A549 (cell line): ENCODE measurements at regions not wholly inside any gene's neighbourhood (a gene's known extent, or its start where the extent isn't known, plus 50 kb on each side); places are given as distances from the start of the nearest gene placed in this dataset.

Experiments
- ATAC-seq, 2 experiments: fragments of 200-7000 bp in 1 of 2; fragments of >200 bp in 1 of 2; cut with Nextera tagmentation in 1 of 2; cut with Tn5 transposase in 1 of 2; 3 replicates each; pipeline versions ENCODE4 v1.8.0 to v1.9.1; 2018 to 2020; ENCODE audit warnings: mild to moderate bottlenecking in 1 of 2, moderate library complexity in 1 of 2
- CTCF ChIA-PET: fragments of 300-600 bp; sonication (Branson Sonifier 250); formaldehyde crosslinking; extraction: SDS; loops from one replicate; lab custom pipeline; 2021; ENCODE audit warnings: antibody characterized with exemption, inconsistent platforms; lab: Yijun Ruan, JAX
- POLR2A ChIA-PET: fragments of 350-600 bp; formaldehyde crosslinking; extraction: SDS; loops from one replicate; lab custom pipeline; 2021; ENCODE audit warnings: antibody characterized with exemption, inconsistent platforms; lab: Yijun Ruan, JAX
- DNase-seq, 2 experiments: peaks; one replicate each; pipeline versions ENCODE4 v3.0.0 to v3.0.0-alpha.2; 2011 to 2016; ENCODE audit warnings: low read depth in 1 of 2, low spot score in 1 of 2
- FAIRE-seq: peaks from 2 replicates; lab custom pipeline; 2011; peaks lifted over from hg19 to GRCh38; lab: Jason Lieb, UNC
- H3K27ac ChIP-seq, 2 experiments: fragments of >200 bp; sonication (Bioruptor Twin); formaldehyde crosslinking; 3 replicates each; pipeline ENCODE4 v1.5.1; 2016 to 2017
- H3K4me1 ChIP-seq: fragments of >200 bp; sonication (Bioruptor Twin); formaldehyde crosslinking; 3 replicates; pipeline ENCODE4 v1.6.1; 2016
- H3K4me2 ChIP-seq: fragments of >200 bp; sonication (Bioruptor Twin); formaldehyde crosslinking; 3 replicates; pipeline ENCODE4 v1.6.1; 2016
- H3K4me3 ChIP-seq: fragments of >200 bp; sonication (Bioruptor Twin); formaldehyde crosslinking; 3 replicates; pipeline ENCODE4 v1.5.1; 2016
- H3K9me3 ChIP-seq: fragments of >200 bp; sonication (Bioruptor Twin); formaldehyde crosslinking; 3 replicates; pipeline ENCODE4 v1.6.1; 2016
- CBX2 ChIP-seq: fragments of 200-600 bp; sonication (generic); IDR thresholded peaks from 2 replicates; pipeline ENCODE4 v1.6.1; 2016; ENCODE audit warnings: low read depth, mild to moderate bottlenecking, borderline replicate concordance
- CBX8 ChIP-seq: fragments of 200-600 bp; sonication (generic); IDR thresholded peaks from 2 replicates; pipeline ENCODE4 v1.6.1; 2016
- CEBPB ChIP-seq, 2 experiments: fragments of >200 bp in 1 of 2; sonication (Bioruptor Twin) in 1 of 2; formaldehyde crosslinking in 1 of 2; IDR thresholded peaks; 2 replicates each; pipeline ENCODE4 v1.6.1; 2012 to 2016
- CHD4 ChIP-seq: fragments of 200-600 bp; sonication (generic); IDR thresholded peaks from 2 replicates; pipeline ENCODE4 v1.6.1; 2016; ENCODE audit warnings: antibody characterized with exemption, mild to moderate bottlenecking, borderline replicate concordance
- FOSL2 ChIP-seq, 2 experiments: fragments of 450-650 bp in 1 of 2; fragments of >200 bp in 1 of 2; sonication (Bioruptor Twin) in 1 of 2; formaldehyde crosslinking; IDR thresholded peaks; 2 replicates each; pipeline versions ENCODE4 v1.5.0 to v1.6.1; 2016 to 2020; ENCODE audit warnings: mild to moderate bottlenecking in 1 of 2, moderate library complexity in 1 of 2
- HOXB5 ChIP-seq: fragments of 250-450 bp; sonication (Bioruptor Pico); IDR thresholded peaks from 2 replicates; pipeline ENCODE4 v1.5.0; 2020; ENCODE audit warnings: mild to moderate bottlenecking, moderate library complexity
- JUN ChIP-seq, 2 experiments: fragments of >200 bp; sonication (Bioruptor Twin); formaldehyde crosslinking; IDR thresholded peaks; 2 replicates in 1 of 2; 3 replicates in 1 of 2; pipeline ENCODE4 v1.6.1; 2016 to 2017
- JUNB ChIP-seq: fragments of >200 bp; sonication (Bioruptor Twin); formaldehyde crosslinking; IDR thresholded peaks from 2 replicates; pipeline ENCODE4 v1.6.1; 2016
- KDM5A ChIP-seq: fragments of 200-600 bp; sonication (generic); IDR thresholded peaks from 2 replicates; pipeline ENCODE4 v1.6.1; 2016; ENCODE audit warnings: antibody characterized with exemption, mild to moderate bottlenecking
- MAZ ChIP-seq: fragments of 150-350 bp; IDR thresholded peaks from 2 replicates; pipeline ENCODE4 v1.6.1; 2014; ENCODE audit warnings: antibody characterized with exemption, low read depth, low read length, borderline replicate concordance
- NFE2L2 ChIP-seq: fragments of 150-350 bp; conservative IDR thresholded peaks from 2 replicates; pipeline ENCODE4 v1.6.1; 2014; ENCODE audit warnings: low read length
- NPAS2 ChIP-seq: fragments of 250-450 bp; sonication (Bioruptor Pico); IDR thresholded peaks from 2 replicates; pipeline ENCODE4 v1.8.0; 2022; ENCODE audit warnings: mild to moderate bottlenecking, moderate library complexity, borderline replicate concordance
- NR3C1 ChIP-seq: fragments of >200 bp; sonication (Bioruptor Twin); formaldehyde crosslinking; IDR thresholded peaks from 3 replicates; pipeline ENCODE4 v1.6.1; 2017
- POLR2AphosphoS2 ChIP-seq: conservative IDR thresholded peaks from 2 replicates; pipeline ENCODE4 v1.6.1; 2012; ENCODE audit warnings: low read length, improper control_type of control experiment, inconsistent platforms
- RAD21 ChIP-seq, 2 experiments: fragments of >200 bp in 1 of 2; sonication (Bioruptor Twin) in 1 of 2; formaldehyde crosslinking in 1 of 2; IDR thresholded peaks in 1 of 2; conservative IDR thresholded peaks in 1 of 2; 2 replicates in 1 of 2; 3 replicates in 1 of 2; pipeline ENCODE4 v1.6.1; 2012 to 2018; ENCODE audit warnings: inconsistent platforms in 1 of 2
- TFCP2L1 ChIP-seq: fragments of 250-450 bp; sonication (Bioruptor Pico); IDR thresholded peaks from 2 replicates; pipeline ENCODE4 v1.5.0; 2021; ENCODE audit warnings: mild to moderate bottlenecking
- ZC3H11A ChIP-seq: fragments of 450-650 bp; IDR thresholded peaks from 2 replicates; pipeline ENCODE4 v1.6.1; 2014; ENCODE audit warnings: antibody characterized with exemption, mild to moderate bottlenecking
- WGBS: methylation state at CpG from one replicate; pipeline ENCODE4 v1.1.6; 2017; ENCODE audit errors: missing lambda C conversion rate; 5-methylcytosine and 5-hydroxymethylcytosine counted together
- TF ChIP-seq, protein P1 (sequence below): fragments of >200 bp; sonication (Bioruptor Twin); formaldehyde crosslinking; IDR thresholded peaks from 3 replicates; pipeline ENCODE4 v1.6.1; 2016
- TF ChIP-seq, protein P2 (sequence below): IDR thresholded peaks from 2 replicates; pipeline ENCODE4 v1.6.1; 2012; ENCODE audit warnings: low read depth, borderline replicate concordance
- TF ChIP-seq, protein P3 (sequence below): fragments of 450-650 bp; IDR thresholded peaks from 2 replicates; pipeline ENCODE4 v1.6.1; 2014; ENCODE audit warnings: antibody characterized with exemption
- TF ChIP-seq, protein P4 (sequence below): fragments of 200-600 bp; sonication (generic); IDR thresholded peaks from 2 replicates; pipeline ENCODE4 v1.6.1; 2016; ENCODE audit warnings: antibody characterized with exemption, mild to moderate bottlenecking, moderate library complexity

DNA sequence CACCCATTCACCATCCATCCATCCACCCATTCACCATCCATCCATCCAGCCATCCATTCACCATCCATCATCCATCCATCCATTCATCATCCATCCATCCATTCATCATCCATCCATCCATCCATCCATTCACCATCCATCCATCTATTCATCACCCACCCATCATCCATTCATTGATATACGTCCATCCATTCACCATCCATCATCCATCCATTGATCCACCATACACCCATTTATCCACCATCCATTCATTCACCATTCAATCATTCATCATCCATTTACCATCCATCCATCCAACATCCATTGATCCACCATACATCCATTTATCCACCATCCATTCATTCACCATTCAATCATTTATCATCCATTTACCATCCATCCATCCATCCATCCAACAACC, 111.7 kb downstream of the ABCC12 start:
- 44% methylated on average over 1 of the region's 1 CpG for WGBS
- no peak overlapping the region for H3K27ac ChIP-seq

DNA sequence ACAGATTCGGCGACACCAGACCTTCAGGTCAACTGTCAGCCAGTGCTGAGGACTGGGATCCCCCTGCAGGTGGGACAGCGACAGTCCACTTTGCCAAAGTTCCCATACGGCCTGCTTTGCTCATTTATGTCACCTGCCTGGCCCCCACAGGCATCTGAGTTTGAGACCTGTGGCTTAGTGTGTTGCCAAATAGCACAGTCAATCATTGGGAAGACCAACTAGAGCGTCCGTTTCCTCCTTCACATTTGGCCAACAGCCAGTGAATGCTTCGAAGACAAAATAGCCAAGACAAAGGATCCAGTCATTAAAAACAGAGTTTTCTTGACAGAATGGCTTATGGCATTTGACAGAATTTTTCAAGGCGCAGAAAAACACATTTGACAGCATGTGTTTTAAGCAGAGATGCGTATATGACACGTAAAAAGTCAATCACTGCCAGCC, 113.8 kb downstream of the ABCC12 start:
- peak in 1 of 2 experiments; percentile 24 for DNase-seq
- CTCF ChIA-PET = interaction anchor here (1.1 to 3.8 kb wide), 2 partner anchors 12 to 1004 kb away, joined by 3 to 27 read pairs; no protein-coding TSS in a partner anchor
- Histone ChIP-seq H3K9me3 (no peaks in the 10 kb centered on the region), H3K4me1 (no peaks in the 10 kb centered on the region), H3K4me3 (no peak overlapping the region), H3K27ac (no peak overlapping the region), H3K4me2 (no peak overlapping the region)
- TF ChIP-seq RAD21 (conservative IDR thresholded peaks at IDR 0.05 in 1 of 2, IDR thresholded peaks at IDR 0.05 in 1 of 2) (peak in 1 of 2 experiments; percentile 20; a peak in 1 of 5 replicates), KDM5A (no peak)
- ATAC-seq = 0 out of 6 replicates have a peak, but pooled peaks of 1 of the 2 experiments have one; percentile 44
- POLR2A ChIA-PET = no interaction called here
- WGBS = 61% methylated on average over 10 of the region's 10 CpGs
- no peak for FAIRE-seq

More for the DNA sequence above, 111.7 kb downstream of the ABCC12 start:
- no peak for DNase-seq
- no peak overlapping the region for H3K4me2 ChIP-seq
- ChIA-PET CTCF (no interaction called here), POLR2A (no interaction called here)
- FAIRE-seq = no peak
- H3K4me1 ChIP-seq = no peaks in the 10 kb centered on the region
- TF ChIP-seq MAZ (no peak), FOSL2 (IDR thresholded peaks at IDR 0.05) (no peak), FOSL2 (CRISPR knock-in tag; IDR thresholded peaks at IDR 0.05) (no peak), JUNB (no peak), POLR2AphosphoS2 (no peak), TFCP2L1 (no peak), RAD21 (conservative IDR thresholded peaks at IDR 0.05 in 1 of 2, IDR thresholded peaks at IDR 0.05 in 1 of 2) (no peak), ZC3H11A (no peak), NPAS2 (CRISPR knock-in tag) (no peak), CHD4 (no peak), NR3C1 (no peak)
- TF ChIP-seq, protein P1, sequence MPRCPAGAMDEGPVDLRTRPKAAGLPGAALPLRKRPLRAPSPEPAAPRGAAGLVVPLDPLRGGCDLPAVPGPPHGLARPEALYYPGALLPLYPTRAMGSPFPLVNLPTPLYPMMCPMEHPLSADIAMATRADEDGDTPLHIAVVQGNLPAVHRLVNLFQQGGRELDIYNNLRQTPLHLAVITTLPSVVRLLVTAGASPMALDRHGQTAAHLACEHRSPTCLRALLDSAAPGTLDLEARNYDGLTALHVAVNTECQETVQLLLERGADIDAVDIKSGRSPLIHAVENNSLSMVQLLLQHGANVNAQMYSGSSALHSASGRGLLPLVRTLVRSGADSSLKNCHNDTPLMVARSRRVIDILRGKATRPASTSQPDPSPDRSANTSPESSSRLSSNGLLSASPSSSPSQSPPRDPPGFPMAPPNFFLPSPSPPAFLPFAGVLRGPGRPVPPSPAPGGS = no peak
- TF ChIP-seq, protein P2, sequence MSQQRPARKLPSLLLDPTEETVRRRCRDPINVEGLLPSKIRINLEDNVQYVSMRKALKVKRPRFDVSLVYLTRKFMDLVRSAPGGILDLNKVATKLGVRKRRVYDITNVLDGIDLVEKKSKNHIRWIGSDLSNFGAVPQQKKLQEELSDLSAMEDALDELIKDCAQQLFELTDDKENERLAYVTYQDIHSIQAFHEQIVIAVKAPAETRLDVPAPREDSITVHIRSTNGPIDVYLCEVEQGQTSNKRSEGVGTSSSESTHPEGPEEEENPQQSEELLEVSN = no peak
- ATAC-seq = no peak
- no peaks in the 10 kb centered on the region for H3K9me3 ChIP-seq
- H3K4me3 ChIP-seq = no peak overlapping the region

DNA sequence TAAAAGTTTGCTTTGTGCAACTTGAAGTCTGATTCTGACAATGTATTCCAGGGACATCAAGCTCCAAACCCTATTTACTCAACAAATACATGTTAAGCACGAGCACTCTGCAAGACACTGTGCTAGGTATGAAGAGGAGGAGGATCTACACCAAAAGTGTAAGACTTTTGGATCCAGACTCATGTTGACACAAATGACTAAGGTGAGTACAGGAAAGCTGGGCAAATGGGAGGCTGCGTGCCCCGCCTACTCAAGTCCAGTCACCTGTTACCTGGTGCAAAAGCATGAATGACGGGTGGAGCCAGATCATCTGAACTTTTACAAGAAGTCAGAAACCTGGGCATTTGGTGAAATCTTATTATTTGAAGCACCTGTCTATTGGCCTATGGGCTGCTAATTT, 120.7 kb downstream of the ABCC12 start:
- CTCF ChIA-PET = interaction anchor here (1.0 kb wide), 1 partner anchor 20 kb away, joined by 6 read pairs; no protein-coding TSS in a partner anchor
- Histone ChIP-seq H3K27ac (no peak overlapping the region), H3K4me1 (no peaks in the 10 kb centered on the region), H3K4me2 (no peak overlapping the region), H3K9me3 (no peaks in the 10 kb centered on the region), H3K4me3 (no peak overlapping the region)
- TF ChIP-seq, protein P3, sequence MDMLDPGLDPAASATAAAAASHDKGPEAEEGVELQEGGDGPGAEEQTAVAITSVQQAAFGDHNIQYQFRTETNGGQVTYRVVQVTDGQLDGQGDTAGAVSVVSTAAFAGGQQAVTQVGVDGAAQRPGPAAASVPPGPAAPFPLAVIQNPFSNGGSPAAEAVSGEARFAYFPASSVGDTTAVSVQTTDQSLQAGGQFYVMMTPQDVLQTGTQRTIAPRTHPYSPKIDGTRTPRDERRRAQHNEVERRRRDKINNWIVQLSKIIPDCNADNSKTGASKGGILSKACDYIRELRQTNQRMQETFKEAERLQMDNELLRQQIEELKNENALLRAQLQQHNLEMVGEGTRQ = no peak
- TF ChIP-seq JUNB (no peak), HOXB5 (no peak), CEBPB (IDR thresholded peaks at IDR 0.05) (no peak), NR3C1 (no peak), CBX2 (no peak), MAZ (no peak), NFE2L2 (no peak), JUN (IDR thresholded peaks at IDR 0.05) (no peak), CBX8 (no peak), CHD4 (no peak)
- TF ChIP-seq, protein P4, sequence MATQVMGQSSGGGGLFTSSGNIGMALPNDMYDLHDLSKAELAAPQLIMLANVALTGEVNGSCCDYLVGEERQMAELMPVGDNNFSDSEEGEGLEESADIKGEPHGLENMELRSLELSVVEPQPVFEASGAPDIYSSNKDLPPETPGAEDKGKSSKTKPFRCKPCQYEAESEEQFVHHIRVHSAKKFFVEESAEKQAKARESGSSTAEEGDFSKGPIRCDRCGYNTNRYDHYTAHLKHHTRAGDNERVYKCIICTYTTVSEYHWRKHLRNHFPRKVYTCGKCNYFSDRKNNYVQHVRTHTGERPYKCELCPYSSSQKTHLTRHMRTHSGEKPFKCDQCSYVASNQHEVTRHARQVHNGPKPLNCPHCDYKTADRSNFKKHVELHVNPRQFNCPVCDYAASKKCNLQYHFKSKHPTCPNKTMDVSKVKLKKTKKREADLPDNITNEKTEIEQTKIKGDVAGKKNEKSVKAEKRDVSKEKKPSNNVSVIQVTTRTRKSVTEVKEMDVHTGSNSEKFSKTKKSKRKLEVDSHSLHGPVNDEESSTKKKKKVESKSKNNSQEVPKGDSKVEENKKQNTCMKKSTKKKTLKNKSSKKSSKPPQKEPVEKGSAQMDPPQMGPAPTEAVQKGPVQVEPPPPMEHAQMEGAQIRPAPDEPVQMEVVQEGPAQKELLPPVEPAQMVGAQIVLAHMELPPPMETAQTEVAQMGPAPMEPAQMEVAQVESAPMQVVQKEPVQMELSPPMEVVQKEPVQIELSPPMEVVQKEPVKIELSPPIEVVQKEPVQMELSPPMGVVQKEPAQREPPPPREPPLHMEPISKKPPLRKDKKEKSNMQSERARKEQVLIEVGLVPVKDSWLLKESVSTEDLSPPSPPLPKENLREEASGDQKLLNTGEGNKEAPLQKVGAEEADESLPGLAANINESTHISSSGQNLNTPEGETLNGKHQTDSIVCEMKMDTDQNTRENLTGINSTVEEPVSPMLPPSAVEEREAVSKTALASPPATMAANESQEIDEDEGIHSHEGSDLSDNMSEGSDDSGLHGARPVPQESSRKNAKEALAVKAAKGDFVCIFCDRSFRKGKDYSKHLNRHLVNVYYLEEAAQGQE = no peak
- FAIRE-seq (no peak), DNase-seq (no peak), ATAC-seq (no peak)
- 52% methylated on average over 4 of the region's 4 CpGs for WGBS
- POLR2A ChIA-PET = no interaction called here
